ENCODE measurements at regions not wholly inside any gene's neighbourhood (a gene's known extent, or its start where the extent isn't known, plus 50 kb on each side); places are given as distances from the start of the nearest gene placed in this dataset.
"Not testable (repeated sequence)": the region's sequence is repeated elsewhere in the genome, so short reads cannot be mapped to it uniquely, and the experiment has no call there.

- DNase-seq, result not testable (repeated sequence)
Measured at GRCh38 chr7:96829121-96829520, 119.5 kb upstream of the SEM1 start.

- DNase-seq, result no peak
Measured at GRCh38 chr7:96831446-96831845, 121.8 kb upstream of the SEM1 start.

DNA sequence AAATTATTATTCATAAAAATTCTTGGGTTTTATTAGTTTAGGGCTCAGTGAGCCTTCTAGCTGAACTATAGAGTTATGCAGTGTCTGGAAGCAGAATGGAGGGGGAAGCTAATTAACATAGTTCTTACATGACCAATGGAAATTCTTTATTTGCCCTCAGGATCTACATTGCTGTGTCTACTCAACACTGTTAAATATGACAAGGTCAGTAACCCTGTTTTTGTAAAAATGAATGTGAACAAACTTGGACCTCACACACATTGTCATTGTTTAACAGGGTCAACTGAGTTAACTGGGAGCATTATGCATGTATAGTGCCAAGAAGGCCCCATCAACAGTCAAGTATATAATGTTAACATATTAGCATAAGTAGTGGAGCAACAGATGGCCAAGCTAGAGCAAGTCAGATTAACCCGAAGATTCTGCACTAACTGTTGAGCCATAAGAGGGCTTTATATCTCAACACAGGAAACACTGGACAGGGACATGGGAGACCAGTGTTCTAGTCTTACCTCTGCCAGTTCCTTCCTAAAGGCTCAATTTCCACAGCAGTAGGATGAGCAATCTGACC, 122.5 kb upstream of the SEM1 start:
- no peak for DNase-seq

DNA sequence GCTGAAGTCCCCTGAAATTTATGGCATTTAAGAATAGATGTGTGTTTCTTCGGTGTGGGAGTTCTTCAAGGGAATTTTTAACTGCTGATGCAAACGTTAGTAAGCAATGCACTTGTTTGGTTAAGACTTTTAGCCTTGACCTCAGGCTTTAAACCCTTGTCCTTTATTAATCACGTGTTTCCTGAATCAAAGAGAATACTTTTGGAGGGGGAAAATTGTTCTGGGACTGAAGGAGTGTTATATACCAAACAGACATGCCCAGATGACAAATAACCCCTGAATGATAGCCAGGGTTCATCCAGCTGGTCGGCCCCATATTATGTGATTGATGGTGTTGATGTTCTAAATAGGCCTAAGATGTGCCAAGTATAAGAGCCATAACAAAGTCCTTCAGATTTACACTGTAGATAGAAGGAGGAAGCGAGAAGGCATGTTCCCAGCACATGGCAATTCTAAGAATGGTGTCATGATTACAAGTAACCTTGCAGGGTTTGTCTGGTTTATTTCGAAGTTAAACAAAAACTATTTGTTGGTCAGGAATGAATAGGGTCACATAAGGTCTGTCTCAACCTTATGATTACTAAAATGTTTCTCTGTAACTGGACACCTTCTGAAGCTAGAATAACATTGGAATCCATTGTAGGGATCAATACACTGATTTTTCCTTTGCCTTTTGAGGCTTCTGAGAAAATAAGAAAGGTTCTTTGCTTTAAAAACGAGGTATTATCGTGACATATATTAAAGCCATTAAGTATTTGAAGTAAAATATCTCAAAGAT, 124.2 kb upstream of the SEM1 start:
- no peak for DNase-seq

GRCh38 chr7:96836456-96836855, 126.8 kb upstream of the SEM1 start:
- DNase-seq, result peak in 1 of 2 donors; percentile 14

DNA sequence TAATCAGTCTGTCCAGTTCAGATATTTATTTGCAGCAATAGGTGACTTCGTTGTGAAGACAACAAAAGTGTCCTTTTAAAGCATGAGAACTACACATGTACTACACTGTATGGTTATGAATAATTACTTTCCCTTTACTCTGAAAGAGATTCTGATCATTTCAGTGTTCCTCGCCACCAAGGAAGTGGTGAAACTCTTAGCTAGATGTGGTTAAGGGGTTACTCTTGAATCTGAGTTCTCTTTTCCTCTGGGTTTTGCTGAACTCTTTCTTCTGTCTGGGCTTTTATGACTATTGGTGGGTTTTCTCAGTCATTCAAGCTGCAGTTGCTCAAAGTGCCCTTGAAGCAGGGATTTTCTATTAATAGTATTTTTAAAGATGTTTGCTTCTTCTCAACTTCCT, 127.9 kb upstream of the SEM1 start:
- peak; percentile 10 to 40 for DNase-seq

- no peak for DNase-seq
Measured at GRCh38 chr7:96838481-96838880, 128.8 kb upstream of the SEM1 start.

DNA sequence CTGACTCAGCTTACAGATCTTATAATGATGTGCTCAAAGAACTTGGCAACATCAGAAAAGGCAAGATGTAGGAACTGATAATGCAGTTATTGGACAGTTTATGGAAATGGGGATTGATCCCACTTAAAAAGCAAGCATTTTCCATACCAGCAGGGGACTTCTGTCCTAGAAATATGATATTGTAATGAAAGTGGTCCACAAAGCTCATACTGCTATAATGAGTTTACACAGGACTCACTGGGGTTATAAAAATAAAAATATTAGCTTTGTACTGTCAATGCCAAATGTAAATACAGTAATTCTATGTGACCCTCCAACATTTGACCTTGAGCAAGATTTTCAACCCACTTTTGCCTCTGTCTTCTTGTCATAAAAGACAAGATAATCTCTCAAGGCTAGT, 145.5 kb upstream of the SEM1 start:
- DNase-seq, result no peak

- DNase-seq, result no peak
Measured at GRCh38 chr7:96855691-96856090, 146.0 kb upstream of the SEM1 start.

- DNase-seq, result no peak
Measured at GRCh38 chr7:96869538-96869937, 135.8 kb upstream of the DLX6 start.

DNA sequence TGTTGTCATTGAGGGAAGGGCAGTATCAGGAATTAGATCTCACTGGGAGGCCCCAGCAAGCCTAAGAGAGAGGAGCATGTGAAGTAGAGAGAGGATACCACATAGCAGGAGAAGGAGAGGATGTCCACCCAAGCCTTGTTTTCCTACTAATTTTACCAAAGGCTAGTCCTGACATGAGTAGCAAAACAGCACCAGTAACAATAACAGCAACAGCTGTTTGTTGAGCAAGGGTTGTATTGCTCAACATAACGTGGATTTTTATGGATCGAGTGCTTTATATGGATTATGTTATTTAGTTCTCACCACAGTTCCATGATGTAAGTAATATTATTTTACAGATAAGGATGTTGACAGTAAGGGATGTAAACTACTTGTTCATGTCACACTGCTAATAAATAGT, 135.2 kb upstream of the DLX6 start:
- no peak for DNase-seq

- no peak for DNase-seq
Measured at GRCh38 chr7:96870934-96871333, 134.4 kb upstream of the DLX6 start.

- DNase-seq, result no peak
Measured at GRCh38 chr7:96887426-96887825, 117.9 kb upstream of the DLX6 start.

- no peak for DNase-seq
Measured at GRCh38 chr7:96899108-96899507, 106.2 kb upstream of the DLX6 start.

- DNase-seq, result no peak
Measured at GRCh38 chr7:96901822-96902445, 103.4 kb upstream of the DLX6 start.

DNA sequence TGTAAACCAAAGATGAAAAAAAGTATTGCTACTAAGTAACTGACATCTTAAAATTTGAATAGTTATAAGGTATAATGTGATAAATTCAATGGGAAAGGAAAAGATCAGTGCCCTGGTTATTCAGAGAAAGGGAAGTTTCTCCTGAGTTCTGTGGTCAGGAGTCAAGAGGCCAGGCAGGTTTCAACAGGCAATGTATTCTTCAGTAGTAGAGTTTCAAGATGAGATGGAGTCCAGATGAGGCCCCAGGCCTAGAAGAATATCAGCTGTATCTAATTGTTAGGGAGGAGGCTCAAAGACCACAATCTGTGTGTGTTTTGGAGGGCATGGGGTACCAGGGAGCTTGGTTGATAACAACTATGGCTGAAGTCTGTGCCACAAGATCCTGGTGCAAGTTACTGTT, 101.4 kb upstream of the DLX6 start:
- DNase-seq, result no peak

DNA sequence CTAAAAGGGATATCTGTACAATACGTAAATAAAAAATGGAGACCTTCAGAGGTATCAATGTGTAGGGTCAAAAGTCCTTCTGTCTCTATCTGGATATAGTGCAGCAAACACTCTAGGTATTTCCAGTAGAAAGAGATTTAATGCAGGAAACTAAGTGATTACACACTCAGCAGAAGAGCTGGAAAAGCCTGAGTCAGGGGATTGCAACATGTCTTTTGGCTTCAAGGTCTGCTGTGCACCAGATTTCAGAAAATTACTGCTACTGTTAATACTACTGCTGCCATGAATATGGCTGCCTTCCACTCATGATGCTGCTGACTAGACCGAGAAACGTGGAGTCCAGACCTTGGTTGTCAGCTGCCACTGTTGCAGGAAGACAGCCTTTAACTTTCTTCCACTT, 94.9 kb upstream of the DLX6 start:
- DNase-seq, result no peak

- no peak for DNase-seq
Measured at GRCh38 chr7:96915029-96915428, 90.3 kb upstream of the DLX6 start.

- no peak for DNase-seq
Measured at GRCh38 chr7:96920064-96920463, 85.3 kb upstream of the DLX6 start.

- no peak for DNase-seq
Measured at GRCh38 chr7:96920713-96921112, 84.6 kb upstream of the DLX6 start.

DNA sequence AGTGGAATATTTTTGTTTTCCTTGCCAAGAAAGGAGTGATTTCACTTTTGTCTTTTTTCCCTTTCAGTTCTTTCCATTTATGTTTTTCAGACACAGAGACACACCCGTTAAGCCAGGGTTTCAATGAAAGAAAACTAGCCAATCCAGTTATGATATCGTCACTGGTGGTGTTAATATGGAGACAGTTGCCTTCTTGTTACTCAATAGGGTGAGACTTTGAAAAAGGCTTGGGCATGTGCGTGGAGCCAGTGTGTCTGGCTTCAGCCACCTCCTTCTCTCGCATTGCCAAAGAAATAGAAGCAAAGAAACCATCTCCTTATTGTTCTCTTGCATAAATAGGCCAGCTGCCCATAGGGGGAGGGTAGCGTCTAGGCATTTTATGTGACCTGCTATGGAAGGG, 84.1 kb upstream of the DLX6 start:
- no peak for DNase-seq

DNA sequence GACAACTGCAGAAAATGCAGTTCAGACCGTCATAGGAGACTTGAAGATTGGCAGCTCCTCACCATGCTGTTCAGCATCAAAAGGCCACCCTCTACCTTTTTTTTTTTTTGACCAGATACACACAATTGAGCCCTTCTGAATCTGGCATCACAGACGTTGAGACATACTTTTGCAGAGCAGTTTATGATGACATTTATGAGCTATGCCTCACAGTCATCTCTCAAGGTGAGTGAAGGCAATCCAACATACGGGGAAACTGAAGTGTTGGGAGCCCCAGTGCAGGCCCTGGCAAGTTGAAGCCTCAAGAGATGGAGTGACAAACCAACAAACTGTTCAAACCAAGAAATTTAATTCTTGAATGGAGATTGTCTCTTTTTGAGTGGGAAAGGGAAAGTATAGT, 83.6 kb upstream of the DLX6 start:
- no peak for DNase-seq

- DNase-seq, result not testable (repeated sequence)
Measured at GRCh38 chr7:96923345-96923744, 82.0 kb upstream of the DLX6 start.

GRCh38 chr7:96927131-96927530, 78.2 kb upstream of the DLX6 start:
- no peak for DNase-seq

DNA sequence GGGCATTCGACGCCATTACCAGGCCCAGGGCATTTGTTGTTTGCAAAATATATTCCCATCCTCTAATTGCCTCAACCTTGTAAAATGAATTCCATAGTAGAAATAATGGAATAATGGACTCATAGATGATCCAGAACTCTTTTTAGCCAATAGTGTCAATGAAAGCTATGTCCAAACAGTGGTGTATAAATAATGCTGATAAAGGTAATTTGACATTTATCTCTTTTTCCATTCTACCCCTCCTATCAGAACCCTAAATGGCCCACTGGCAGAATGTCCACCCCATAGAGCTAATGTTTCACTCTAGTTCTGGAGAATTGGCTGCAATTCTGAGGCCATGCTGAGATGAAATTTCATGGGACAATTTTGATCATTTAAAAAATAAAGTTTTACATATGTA, 76.4 kb upstream of the DLX6 start:
- DNase-seq, result no peak

Measured in inflammatory macrophage treated with lipopolysaccharide for 1 hour (primary cell).